ENCODE measurements at regions not wholly inside any gene's neighbourhood (a gene's known extent, or its start where the extent isn't known, plus 50 kb on each side); places are given as distances from the start of the nearest gene placed in this dataset.

- TF ChIP-seq, protein P1, sequence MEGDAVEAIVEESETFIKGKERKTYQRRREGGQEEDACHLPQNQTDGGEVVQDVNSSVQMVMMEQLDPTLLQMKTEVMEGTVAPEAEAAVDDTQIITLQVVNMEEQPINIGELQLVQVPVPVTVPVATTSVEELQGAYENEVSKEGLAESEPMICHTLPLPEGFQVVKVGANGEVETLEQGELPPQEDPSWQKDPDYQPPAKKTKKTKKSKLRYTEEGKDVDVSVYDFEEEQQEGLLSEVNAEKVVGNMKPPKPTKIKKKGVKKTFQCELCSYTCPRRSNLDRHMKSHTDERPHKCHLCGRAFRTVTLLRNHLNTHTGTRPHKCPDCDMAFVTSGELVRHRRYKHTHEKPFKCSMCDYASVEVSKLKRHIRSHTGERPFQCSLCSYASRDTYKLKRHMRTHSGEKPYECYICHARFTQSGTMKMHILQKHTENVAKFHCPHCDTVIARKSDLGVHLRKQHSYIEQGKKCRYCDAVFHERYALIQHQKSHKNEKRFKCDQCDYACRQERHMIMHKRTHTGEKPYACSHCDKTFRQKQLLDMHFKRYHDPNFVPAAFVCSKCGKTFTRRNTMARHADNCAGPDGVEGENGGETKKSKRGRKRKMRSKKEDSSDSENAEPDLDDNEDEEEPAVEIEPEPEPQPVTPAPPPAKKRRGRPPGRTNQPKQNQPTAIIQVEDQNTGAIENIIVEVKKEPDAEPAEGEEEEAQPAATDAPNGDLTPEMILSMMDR (IDR thresholded peaks at IDR 0.05; ENCODE audit: low read length, missing control alignments) = no peak
- H3K4me3 ChIP-seq (replicated peaks; ENCODE audit: low read depth, low read length) = peak overlapping the region; percentile 37
- peak; percentile 12 for DNase-seq (ENCODE audit: low read depth)
Observed at GRCh38 chr6:93785694-93786030, 366.3 kb upstream of the EPHA7 start.

- TF ChIP-seq, protein P1 (IDR thresholded peaks at IDR 0.05; ENCODE audit: low read length, missing control alignments) = no peak
- H3K4me3 ChIP-seq (replicated peaks; ENCODE audit: low read depth, low read length) = peak overlapping the region; percentile 37
- peak; percentile 88 for DNase-seq (ENCODE audit: low read depth)
Observed at GRCh38 chr6:93784794-93785693, 365.7 kb upstream of the EPHA7 start.

DNA sequence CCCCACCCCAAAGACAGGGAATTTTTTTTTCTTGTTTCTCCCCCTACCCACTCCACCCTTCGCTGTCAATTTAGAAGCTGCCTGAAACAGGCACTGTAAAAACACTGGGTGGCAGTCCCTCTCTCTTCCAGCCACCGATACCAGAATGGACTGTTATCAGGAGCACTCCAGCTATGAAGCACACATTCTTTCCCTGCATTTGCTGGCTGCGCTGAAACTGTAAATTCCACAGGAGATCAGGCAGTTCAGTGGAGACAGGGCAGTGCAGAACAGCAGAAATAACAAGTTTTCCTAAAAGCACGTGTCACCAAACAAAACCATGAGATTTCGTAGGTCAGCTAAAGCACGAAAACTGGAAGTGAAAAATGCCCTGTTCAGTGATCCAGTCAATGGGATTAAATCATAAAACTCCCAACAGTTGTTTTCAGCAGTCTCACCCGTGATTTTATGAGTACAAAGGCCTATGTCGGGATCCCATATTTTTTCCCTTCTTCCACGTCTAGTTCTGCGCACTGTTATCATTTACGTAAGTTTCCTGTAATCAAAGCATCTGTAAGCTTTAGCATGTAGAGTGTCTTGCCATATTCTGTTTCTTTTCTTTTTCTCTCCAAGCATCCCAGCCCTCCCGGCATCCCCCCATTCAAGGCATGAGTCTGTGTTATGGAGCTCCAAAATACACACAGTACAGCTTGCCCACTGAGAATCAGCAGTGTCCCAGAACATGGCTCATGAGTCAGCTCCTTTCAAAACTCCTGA lies 359.9 kb upstream of the EPHA7 start:
- H3K4me3 ChIP-seq (replicated peaks; ENCODE audit: low read depth, low read length) = no peak overlapping the region
- TF ChIP-seq, protein P1 (IDR thresholded peaks at IDR 0.05; ENCODE audit: low read length, missing control alignments) = peak; percentile 18
- DNase-seq (ENCODE audit: low read depth) = peak; percentile 66

- no peak for DNase-seq (ENCODE audit: low read depth)
- TF ChIP-seq, protein P1 (IDR thresholded peaks at IDR 0.05; ENCODE audit: low read length, missing control alignments) = no peak
- no peak overlapping the region for H3K4me3 ChIP-seq (replicated peaks; ENCODE audit: low read depth, low read length)
Observed at GRCh38 chr6:93759190-93759589, 339.8 kb upstream of the EPHA7 start.

DNA sequence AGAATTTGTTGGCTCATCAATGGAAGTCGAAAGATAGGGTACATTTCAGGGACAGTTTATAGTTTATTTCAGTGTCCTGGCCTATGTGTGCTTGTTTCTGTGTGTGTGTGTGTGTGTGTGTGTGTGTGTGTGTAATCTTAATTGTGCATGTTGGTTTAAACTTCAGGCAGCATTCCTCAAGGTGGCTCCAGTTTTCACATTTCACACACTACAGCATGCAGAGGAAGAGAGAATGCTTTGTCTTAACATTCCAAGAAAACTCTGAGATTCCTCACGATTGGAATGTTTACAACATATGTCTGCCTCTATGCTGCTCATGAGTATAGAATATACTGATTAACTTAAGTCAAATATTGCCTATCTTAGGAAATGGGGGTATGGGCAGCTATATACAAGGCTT lies 332.6 kb upstream of the EPHA7 start:
- DNase-seq (ENCODE audit: low read depth) = peak; percentile 12
- no peak overlapping the region for H3K4me3 ChIP-seq (replicated peaks; ENCODE audit: low read depth, low read length)
- TF ChIP-seq, protein P1 (IDR thresholded peaks at IDR 0.05; ENCODE audit: low read length, missing control alignments) = no peak

GRCh38 chr6:93749930-93750329 lies 330.6 kb upstream of the EPHA7 start:
- DNase-seq (ENCODE audit: low read depth) = no peak
- H3K4me3 ChIP-seq (replicated peaks; ENCODE audit: low read depth, low read length) = no peak overlapping the region
- TF ChIP-seq, protein P1 (IDR thresholded peaks at IDR 0.05; ENCODE audit: low read length, missing control alignments) = no peak

Data from fibroblast of pulmonary artery (primary cell).